22Rv1 (cell line): ENCODE measurements at regions not wholly inside any gene's neighbourhood (a gene's known extent, or its start where the extent isn't known, plus 50 kb on each side); places are given as distances from the start of the nearest gene placed in this dataset.

ENCODE experiments used
- ZFX ChIP-seq: fragments of 450-650 bp; IDR thresholded peaks from 2 replicates; pipeline ENCODE4 v1.6.1; 2017; ENCODE audit warnings: antibody characterized with exemption, borderline replicate concordance
- TF ChIP-seq, protein P1 (sequence below): fragments of 450-650 bp; IDR thresholded peaks from 2 replicates; pipeline ENCODE4 v1.5.1; 2017; ENCODE audit warnings: mild to moderate bottlenecking

DNA sequence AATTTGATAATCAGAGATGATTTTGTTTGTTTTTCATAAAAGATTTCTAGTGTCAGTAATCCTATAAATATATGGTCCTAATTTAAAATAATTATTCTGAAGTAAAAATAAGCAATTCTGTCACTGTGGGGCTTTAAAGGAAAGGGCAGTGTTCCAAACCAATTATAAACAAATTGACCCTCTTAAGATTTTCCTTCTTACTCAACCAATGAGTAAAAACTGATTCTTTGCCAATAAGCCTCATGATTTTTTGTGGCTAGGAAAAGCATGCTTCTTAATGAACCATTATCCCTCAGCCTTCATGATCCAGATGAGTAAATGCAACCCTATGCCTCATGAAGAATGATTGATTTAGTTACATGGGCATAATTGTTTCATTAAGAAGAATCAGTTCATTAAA is 1010.4 kb downstream of the ADGRL3 start:
- TF ChIP-seq, protein P1, sequence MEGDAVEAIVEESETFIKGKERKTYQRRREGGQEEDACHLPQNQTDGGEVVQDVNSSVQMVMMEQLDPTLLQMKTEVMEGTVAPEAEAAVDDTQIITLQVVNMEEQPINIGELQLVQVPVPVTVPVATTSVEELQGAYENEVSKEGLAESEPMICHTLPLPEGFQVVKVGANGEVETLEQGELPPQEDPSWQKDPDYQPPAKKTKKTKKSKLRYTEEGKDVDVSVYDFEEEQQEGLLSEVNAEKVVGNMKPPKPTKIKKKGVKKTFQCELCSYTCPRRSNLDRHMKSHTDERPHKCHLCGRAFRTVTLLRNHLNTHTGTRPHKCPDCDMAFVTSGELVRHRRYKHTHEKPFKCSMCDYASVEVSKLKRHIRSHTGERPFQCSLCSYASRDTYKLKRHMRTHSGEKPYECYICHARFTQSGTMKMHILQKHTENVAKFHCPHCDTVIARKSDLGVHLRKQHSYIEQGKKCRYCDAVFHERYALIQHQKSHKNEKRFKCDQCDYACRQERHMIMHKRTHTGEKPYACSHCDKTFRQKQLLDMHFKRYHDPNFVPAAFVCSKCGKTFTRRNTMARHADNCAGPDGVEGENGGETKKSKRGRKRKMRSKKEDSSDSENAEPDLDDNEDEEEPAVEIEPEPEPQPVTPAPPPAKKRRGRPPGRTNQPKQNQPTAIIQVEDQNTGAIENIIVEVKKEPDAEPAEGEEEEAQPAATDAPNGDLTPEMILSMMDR = no peak
- no peak for TF ChIP-seq ZFX
